ENCODE measurements at regions not wholly inside any gene's neighbourhood (a gene's known extent, or its start where the extent isn't known, plus 50 kb on each side); places are given as distances from the start of the nearest gene placed in this dataset.

DNA sequence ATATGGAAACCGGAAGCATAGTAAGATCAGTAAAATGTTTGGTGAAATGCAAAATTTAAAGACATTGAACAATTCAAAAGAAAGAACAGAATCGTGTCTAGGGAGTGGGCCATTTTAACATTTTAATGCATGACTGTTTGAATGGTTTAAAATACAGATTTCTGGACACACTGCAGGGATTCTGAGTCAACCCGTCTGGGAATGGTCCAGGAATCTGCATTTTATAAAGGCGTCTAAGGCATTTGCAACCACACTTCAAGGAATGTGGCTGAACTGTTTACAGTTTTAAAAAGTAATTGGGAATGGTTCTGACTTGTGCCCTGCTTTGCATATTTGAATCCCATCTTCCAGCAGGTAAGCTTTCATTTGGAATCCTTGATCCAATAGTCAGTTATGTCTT is 811.7 kb upstream of the WWC1 start:
- TF ChIP-seq, protein P1, sequence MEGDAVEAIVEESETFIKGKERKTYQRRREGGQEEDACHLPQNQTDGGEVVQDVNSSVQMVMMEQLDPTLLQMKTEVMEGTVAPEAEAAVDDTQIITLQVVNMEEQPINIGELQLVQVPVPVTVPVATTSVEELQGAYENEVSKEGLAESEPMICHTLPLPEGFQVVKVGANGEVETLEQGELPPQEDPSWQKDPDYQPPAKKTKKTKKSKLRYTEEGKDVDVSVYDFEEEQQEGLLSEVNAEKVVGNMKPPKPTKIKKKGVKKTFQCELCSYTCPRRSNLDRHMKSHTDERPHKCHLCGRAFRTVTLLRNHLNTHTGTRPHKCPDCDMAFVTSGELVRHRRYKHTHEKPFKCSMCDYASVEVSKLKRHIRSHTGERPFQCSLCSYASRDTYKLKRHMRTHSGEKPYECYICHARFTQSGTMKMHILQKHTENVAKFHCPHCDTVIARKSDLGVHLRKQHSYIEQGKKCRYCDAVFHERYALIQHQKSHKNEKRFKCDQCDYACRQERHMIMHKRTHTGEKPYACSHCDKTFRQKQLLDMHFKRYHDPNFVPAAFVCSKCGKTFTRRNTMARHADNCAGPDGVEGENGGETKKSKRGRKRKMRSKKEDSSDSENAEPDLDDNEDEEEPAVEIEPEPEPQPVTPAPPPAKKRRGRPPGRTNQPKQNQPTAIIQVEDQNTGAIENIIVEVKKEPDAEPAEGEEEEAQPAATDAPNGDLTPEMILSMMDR (IDR thresholded peaks at IDR 0.05; ENCODE audit: extremely low read depth, low read depth, low read length), result no peak
- no peaks in the 10 kb centered on the region for H3K36me3 ChIP-seq (ENCODE audit: insufficient read depth, low read length)
- no peak overlapping the region for H3K4me2 ChIP-seq (ENCODE audit: insufficient read depth, low read length)
- peak; percentile 62 for DNase-seq (ENCODE audit: insufficient read length, low spot score, missing footprints)
- no peaks in the 10 kb centered on the region for H3K4me1 ChIP-seq (ENCODE audit: insufficient read depth, low read length)
- no peaks in the 10 kb centered on the region for H3K27me3 ChIP-seq (ENCODE audit: insufficient read depth, low read length)
- H4K20me1 ChIP-seq (ENCODE audit: insufficient read depth, low read length), result no peaks in the 10 kb centered on the region
- no peak overlapping the region for H3K4me3 ChIP-seq (ENCODE audit: insufficient read depth, low read length)
- H3K9me3 ChIP-seq (ENCODE audit: low read depth, low read length), result no peaks in the 10 kb centered on the region
- no peak overlapping the region for H3K27ac ChIP-seq (ENCODE audit: low read depth, low read length)
- no peak overlapping the region for H2AFZ ChIP-seq (ENCODE audit: low read length)
- H3K79me2 ChIP-seq (ENCODE audit: insufficient read depth, low read length), result no peaks in the 10 kb centered on the region

- Histone ChIP-seq H3K79me2 (ENCODE audit: insufficient read depth, low read length) (no peaks in the 10 kb centered on the region), H3K4me2 (ENCODE audit: insufficient read depth, low read length) (no peak overlapping the region), H3K27me3 (ENCODE audit: insufficient read depth, low read length) (no peaks in the 10 kb centered on the region), H3K27ac (ENCODE audit: low read depth, low read length) (no peak overlapping the region), H3K4me1 (ENCODE audit: insufficient read depth, low read length) (no peaks in the 10 kb centered on the region), H3K4me3 (ENCODE audit: insufficient read depth, low read length) (no peak overlapping the region), H4K20me1 (ENCODE audit: insufficient read depth, low read length) (no peaks in the 10 kb centered on the region), H2AFZ (ENCODE audit: low read length) (no peak overlapping the region), H3K9me3 (ENCODE audit: low read depth, low read length) (no peaks in the 10 kb centered on the region), H3K36me3 (ENCODE audit: insufficient read depth, low read length) (no peaks in the 10 kb centered on the region)
- DNase-seq (ENCODE audit: insufficient read length, low spot score, missing footprints), result no peak
- TF ChIP-seq, protein P1 (IDR thresholded peaks at IDR 0.05; ENCODE audit: extremely low read depth, low read depth, low read length), result no peak
These were observed 810.1 kb upstream of the WWC1 start for GRCh38 chr5:167481345-167481744.

GRCh38 chr5:167482555-167482954 is 808.9 kb upstream of the WWC1 start:
- no peak overlapping the region for H3K4me2 ChIP-seq (ENCODE audit: insufficient read depth, low read length)
- H4K20me1 ChIP-seq (ENCODE audit: insufficient read depth, low read length), result no peaks in the 10 kb centered on the region
- no peak overlapping the region for H3K27ac ChIP-seq (ENCODE audit: low read depth, low read length)
- H3K27me3 ChIP-seq (ENCODE audit: insufficient read depth, low read length), result no peaks in the 10 kb centered on the region
- no peaks in the 10 kb centered on the region for H3K9me3 ChIP-seq (ENCODE audit: low read depth, low read length)
- no peaks in the 10 kb centered on the region for H3K36me3 ChIP-seq (ENCODE audit: insufficient read depth, low read length)
- no peak overlapping the region for H2AFZ ChIP-seq (ENCODE audit: low read length)
- TF ChIP-seq, protein P1 (IDR thresholded peaks at IDR 0.05; ENCODE audit: extremely low read depth, low read depth, low read length), result no peak
- no peaks in the 10 kb centered on the region for H3K4me1 ChIP-seq (ENCODE audit: insufficient read depth, low read length)
- H3K4me3 ChIP-seq (ENCODE audit: insufficient read depth, low read length), result no peak overlapping the region
- no peak for DNase-seq (ENCODE audit: insufficient read length, low spot score, missing footprints)
- H3K79me2 ChIP-seq (ENCODE audit: insufficient read depth, low read length), result no peaks in the 10 kb centered on the region

DNA sequence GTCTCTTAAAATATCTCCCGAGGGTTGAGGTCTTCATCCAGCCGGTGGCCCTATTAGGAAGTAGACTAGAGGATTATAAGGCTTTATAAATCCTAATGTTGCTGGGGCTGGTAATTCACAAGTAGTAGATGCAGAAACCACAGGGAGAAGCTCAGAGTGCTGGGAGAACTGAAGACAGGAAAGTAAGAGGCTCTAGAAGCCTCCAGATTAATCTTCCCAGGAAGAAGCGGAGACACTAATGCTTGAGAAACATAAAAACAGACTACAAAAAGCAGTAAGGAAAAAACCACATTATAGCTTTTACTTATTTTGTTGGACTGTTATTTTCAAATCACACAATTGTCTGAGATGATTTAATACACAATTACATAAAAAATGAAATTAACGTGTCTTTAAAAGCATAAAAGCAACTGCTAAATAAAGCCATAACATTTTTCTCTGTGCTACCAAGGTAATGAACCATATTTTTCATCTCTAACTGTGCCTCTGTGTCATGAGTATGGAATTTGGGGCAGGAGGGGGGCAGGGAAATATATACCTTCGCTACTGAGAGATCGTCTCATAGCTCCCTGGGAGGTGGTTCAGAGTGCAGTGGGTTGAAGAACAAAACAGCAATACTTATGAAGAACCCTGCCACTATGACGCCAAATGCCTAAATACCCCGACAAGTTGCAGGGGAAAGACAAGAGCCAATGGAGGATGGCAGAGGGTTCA is 806.2 kb upstream of the WWC1 start:
- Histone ChIP-seq H2AFZ (ENCODE audit: low read length) (no peak overlapping the region), H3K4me2 (ENCODE audit: insufficient read depth, low read length) (no peak overlapping the region), H3K9me3 (ENCODE audit: low read depth, low read length) (no peaks in the 10 kb centered on the region), H3K36me3 (ENCODE audit: insufficient read depth, low read length) (no peaks in the 10 kb centered on the region), H3K27ac (ENCODE audit: low read depth, low read length) (no peak overlapping the region), H3K27me3 (ENCODE audit: insufficient read depth, low read length) (no peaks in the 10 kb centered on the region), H3K79me2 (ENCODE audit: insufficient read depth, low read length) (no peaks in the 10 kb centered on the region), H3K4me3 (ENCODE audit: insufficient read depth, low read length) (no peak overlapping the region), H4K20me1 (ENCODE audit: insufficient read depth, low read length) (no peaks in the 10 kb centered on the region), H3K4me1 (ENCODE audit: insufficient read depth, low read length) (no peaks in the 10 kb centered on the region)
- DNase-seq (ENCODE audit: insufficient read length, low spot score, missing footprints), result no peak
- TF ChIP-seq, protein P1 (IDR thresholded peaks at IDR 0.05; ENCODE audit: extremely low read depth, low read depth, low read length), result no peak
